PC-9 (cell line): ENCODE measurements at regions not wholly inside any gene's neighbourhood (a gene's known extent, or its start where the extent isn't known, plus 50 kb on each side); places are given as distances from the start of the nearest gene placed in this dataset.

Experiments used
- BruUV-seq: library from RNA; stranded (reverse); fragments of 400-500 nt; replicated peaks from 2 replicates; lab custom pipeline; 2021; lab: Mats Ljungman, UMichigan
- CTCF ChIA-PET: fragments of 300-600 bp; sonication (Branson Sonifier 250); formaldehyde crosslinking; loops from one replicate; lab custom pipeline; 2022; ENCODE audit warnings: antibody characterized with exemption; lab: Charles Lee
- POLR2A ChIA-PET: fragments of 300-600 bp; sonication (Branson Sonifier 250); formaldehyde crosslinking; loops from one replicate; lab custom pipeline; 2022; ENCODE audit warnings: antibody characterized with exemption; ENCODE audit not compliant: unreplicated experiment; lab: Charles Lee
- DNase-seq, 2 experiments: peaks; one replicate each; pipeline versions ENCODE4 v3.0.0 to v3.0.0-alpha.2; 2015 to 2022; ENCODE audit warnings: mixed read lengths in 1 of 2
- H2AFZ ChIP-seq: fragments of 200-600 bp; sonication (generic); 2 replicates; pipeline ENCODE4 v1.8.1; 2017; ENCODE audit warnings: antibody characterized with exemption
- H3F3A ChIP-seq: fragments of 200-600 bp; sonication (generic); 2 replicates; pipeline ENCODE4 v1.8.1; 2017; ENCODE audit warnings: antibody characterized with exemption, mild to moderate bottlenecking, low read depth; ENCODE audit not compliant: insufficient read depth
- H3K27ac ChIP-seq: fragments of 200-600 bp; sonication (generic); 2 replicates; pipeline ENCODE4 v1.6.1; 2016; ENCODE audit warnings: mixed run types
- H3K27me3 ChIP-seq: fragments of 200-600 bp; sonication (generic); 2 replicates; pipeline ENCODE4 v1.6.1; 2016; ENCODE audit warnings: low read depth, mixed run types; ENCODE audit not compliant: insufficient read depth
- H3K36me3 ChIP-seq: fragments of 200-600 bp; sonication (generic); 2 replicates; pipeline ENCODE4 v1.6.1; 2016; ENCODE audit warnings: low read depth, mixed run types
- H3K4me1 ChIP-seq: fragments of 200-600 bp; sonication (generic); replicated peaks from 2 replicates; pipeline ENCODE4 v1.6.1; 2016; ENCODE audit warnings: mixed run types; ENCODE audit not compliant: insufficient read depth
- H3K4me2 ChIP-seq: fragments of 200-600 bp; sonication (generic); 2 replicates; pipeline ENCODE4 v1.6.1; 2017; ENCODE audit warnings: mixed run types
- H3K4me3 ChIP-seq: fragments of 200-600 bp; sonication (generic); 2 replicates; pipeline ENCODE4 v1.6.1; 2016; ENCODE audit warnings: mixed run types
- H3K79me2 ChIP-seq: fragments of 200-600 bp; sonication (generic); 2 replicates; pipeline ENCODE4 v1.6.1; 2017; ENCODE audit warnings: low read depth, mixed run types
- H3K9me2 ChIP-seq: fragments of 200-600 bp; sonication (generic); 2 replicates; pipeline ENCODE4 v1.8.1; 2017; ENCODE audit warnings: mild to moderate bottlenecking; ENCODE audit not compliant: insufficient read depth
- H3K9me3 ChIP-seq: fragments of 200-600 bp; sonication (generic); 2 replicates; pipeline ENCODE4 v1.8.1; 2016; ENCODE audit warnings: low read depth; ENCODE audit not compliant: insufficient read depth
- H4K20me1 ChIP-seq: fragments of 200-600 bp; sonication (generic); 2 replicates; pipeline ENCODE4 v1.8.1; 2017; ENCODE audit not compliant: insufficient read depth
- CTCF ChIP-seq: fragments of 200-600 bp; sonication (generic); conservative IDR thresholded peaks from 2 replicates; pipeline ENCODE4 v1.6.1; 2017; ENCODE audit warnings: mixed run types, antibody characterized with exemption, mild to moderate bottlenecking, moderate library complexity
- EZH2 ChIP-seq: fragments of 200-600 bp; sonication (generic); IDR thresholded peaks from 2 replicates; pipeline ENCODE4 v1.8.0; 2017; ENCODE audit warnings: antibody characterized with exemption, low read depth
- intact Hi-C: fragments of 100-400 bp; cut with micrococcal nuclease; formaldehyde crosslinking; loops from one replicate; pipeline ENCODE4 v1.10.0; 2022; ENCODE audit not compliant: unreplicated experiment

GRCh38 chr1:30609999-30610345, 113.4 kb downstream of the MATN1 start:
- ChIA-PET CTCF (no interaction called here), POLR2A (no interaction called here)
- BruUV-seq = no TSS peak
- Histone ChIP-seq H2AFZ (no peak overlapping the region), H3K4me1 (peaks cover 10% of the 10 kb centered on the region), H3K79me2 (no peaks in the 10 kb centered on the region), H3K4me2 (no peak overlapping the region), H3K27ac (no peak overlapping the region), H3K4me3 (no peak overlapping the region), H4K20me1 (no peaks in the 10 kb centered on the region), H3K9me3 (no peaks in the 10 kb centered on the region), H3F3A (no peaks in the 10 kb centered on the region), H3K27me3 (no peaks in the 10 kb centered on the region), H3K9me2 (no peaks in the 10 kb centered on the region), H3K36me3 (no peaks in the 10 kb centered on the region)
- TF ChIP-seq EZH2 (no peak), CTCF (no peak)
- intact Hi-C loops = no loop called here
- DNase-seq = no peak

- Histone ChIP-seq H3K4me3 (no peak overlapping the region), H3K36me3 (no peaks in the 10 kb centered on the region), H3K9me2 (no peaks in the 10 kb centered on the region), H3F3A (no peaks in the 10 kb centered on the region), H3K27ac (no peak overlapping the region), H2AFZ (no peak overlapping the region), H3K79me2 (no peaks in the 10 kb centered on the region), H4K20me1 (no peaks in the 10 kb centered on the region), H3K27me3 (no peaks in the 10 kb centered on the region), H3K9me3 (no peaks in the 10 kb centered on the region), H3K4me2 (no peak overlapping the region), H3K4me1 (peaks cover 10% of the 10 kb centered on the region)
- no TSS peak for BruUV-seq
- no peak for DNase-seq
- no peak for TF ChIP-seq EZH2
- no peak for TF ChIP-seq CTCF
- POLR2A ChIA-PET = no interaction called here
- CTCF ChIA-PET = no interaction called here
- intact Hi-C loops = no loop called here
Measured at GRCh38 chr1:30609336-30609998, 113.9 kb downstream of the MATN1 start.

GRCh38 chr1:30607723-30608122, 115.7 kb downstream of the MATN1 start:
- POLR2A ChIA-PET = no interaction called here
- H3K4me3 ChIP-seq = no peak overlapping the region
- no peaks in the 10 kb centered on the region for H3K9me3 ChIP-seq
- no peaks in the 10 kb centered on the region for H4K20me1 ChIP-seq
- H3K4me1 ChIP-seq = no peaks in the 10 kb centered on the region
- BruUV-seq = no TSS peak
- H3K27me3 ChIP-seq = no peaks in the 10 kb centered on the region
- CTCF ChIA-PET = no interaction called here
- H3K4me2 ChIP-seq = no peak overlapping the region
- intact Hi-C loops = no loop called here
- no peaks in the 10 kb centered on the region for H3K9me2 ChIP-seq
- H3K27ac ChIP-seq = no peak overlapping the region
- no peak overlapping the region for H2AFZ ChIP-seq
- H3F3A ChIP-seq = no peaks in the 10 kb centered on the region
- H3K79me2 ChIP-seq = no peaks in the 10 kb centered on the region
- no peaks in the 10 kb centered on the region for H3K36me3 ChIP-seq
- TF ChIP-seq EZH2 = no peak
- no peak for TF ChIP-seq CTCF
- no peak for DNase-seq
